ENCODE measurements at regions not wholly inside any gene's neighbourhood (a gene's known extent, or its start where the extent isn't known, plus 50 kb on each side); places are given as distances from the start of the nearest gene placed in this dataset.

DNA sequence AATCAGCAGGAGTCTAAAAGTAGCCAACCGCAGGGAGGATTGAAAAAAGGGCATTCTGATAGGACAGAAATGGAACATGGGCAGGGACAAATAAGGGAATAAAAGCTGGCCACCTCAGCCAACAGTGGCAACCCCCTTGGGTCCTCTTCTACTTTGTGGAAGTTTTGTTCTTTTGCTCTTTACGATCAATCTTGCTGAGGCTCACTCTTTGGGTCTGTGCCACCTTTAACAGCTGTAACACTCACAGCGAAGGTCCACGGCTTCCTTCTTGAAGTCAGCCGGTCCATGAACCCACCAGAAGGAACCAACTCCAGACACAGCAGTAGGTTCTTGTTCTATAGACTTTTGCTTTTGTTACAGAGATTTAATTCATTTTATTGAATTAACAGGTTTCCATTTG lies 285.4 kb upstream of the CDH20 start:
- H2AFZ ChIP-seq (ENCODE audit: low read length), result no peak overlapping the region
- no peak overlapping the region for H4K5ac ChIP-seq (ENCODE audit: insufficient read length, low read depth, low read length)
- H3K23ac ChIP-seq (ENCODE audit: insufficient read length, low read depth, low read length), result no peak overlapping the region
- Mint-ChIP-seq H3K36me3 (ENCODE audit: insufficient read depth in 1 of 3, low read depth in 3 of 3) (peaks cover 0 to 5% (median 4%) of the 10 kb centered on the region in 3 experiments; a peak in 5 of 7 replicates), H3K4me3 (no peak overlapping the region), H3K9me3 (peaks cover 7 to 15% of the 10 kb centered on the region in 2 experiments), H3K27me3 (ENCODE audit: low read depth) (no peaks in the 10 kb centered on the region), H3K27ac (no peak overlapping the region; a peak in 1 of 7 replicates), H3K4me1 (no peaks in the 10 kb centered on the region)
- H3K14ac ChIP-seq (ENCODE audit: insufficient read depth, low read length), result no peak overlapping the region
- H3K23me2 ChIP-seq (ENCODE audit: insufficient read length, low read depth, low read length, poor library complexity, severe bottlenecking), result no peaks in the 10 kb centered on the region
- no peak overlapping the region for H3K9ac ChIP-seq (ENCODE audit: extremely low read depth, insufficient read length, low read length)
- no peaks in the 10 kb centered on the region for H3K9me3 ChIP-seq (ENCODE audit: control insufficient read depth, low read depth, low read length)
- no peak overlapping the region for H3T11ph ChIP-seq (ENCODE audit: low read length)
- H3K4me1 ChIP-seq (ENCODE audit: insufficient read depth, low read length), result no peaks in the 10 kb centered on the region
- no peak overlapping the region for H3K27ac ChIP-seq (ENCODE audit: insufficient read length, low read depth, low read length)
- H4K91ac ChIP-seq (ENCODE audit: insufficient read length, low read depth, low read length), result no peak overlapping the region
- DNase-seq, result no peak
- no peak overlapping the region for H2BK20ac ChIP-seq (ENCODE audit: low read depth, low read length, poor library complexity, severe bottlenecking)
- H3K4ac ChIP-seq (ENCODE audit: low read depth, low read length), result no peak overlapping the region
- no peaks in the 10 kb centered on the region for H3K79me2 ChIP-seq (ENCODE audit: insufficient read depth, low read length)
- H4K8ac ChIP-seq (replicated peaks; ENCODE audit: insufficient read length, low read depth, low read length), result no peak overlapping the region
- H2BK12ac ChIP-seq (ENCODE audit: insufficient read length, low read depth, low read length), result no peak overlapping the region
- no CpG with 5 or more reads among the region's 5 CpGs for WGBS (ENCODE audit: extremely low coverage, insufficient read length, low lambda C conversion rate)
- H3K56ac ChIP-seq (ENCODE audit: insufficient read length, low read depth, low read length), result no peak overlapping the region
- H3K27me3 ChIP-seq (ENCODE audit: insufficient read depth, low read length), result no peaks in the 10 kb centered on the region
- no peak overlapping the region for H2AK5ac ChIP-seq (ENCODE audit: insufficient read length, low read length)
- H2BK120ac ChIP-seq (ENCODE audit: low read depth, low read length, poor library complexity, severe bottlenecking), result no peak overlapping the region
- no peak overlapping the region for H3K18ac ChIP-seq (ENCODE audit: insufficient read length, low read depth, low read length)
- H4K20me1 ChIP-seq (ENCODE audit: control insufficient read depth, insufficient read depth, insufficient read length), result no peaks in the 10 kb centered on the region
- H3K79me1 ChIP-seq (ENCODE audit: insufficient read depth, low read depth, low read length, poor library complexity, severe bottlenecking), result no peaks in the 10 kb centered on the region
- H3K4me2 ChIP-seq (ENCODE audit: insufficient read depth, insufficient read length, low read length), result no peak overlapping the region
- H2BK15ac ChIP-seq (ENCODE audit: low read depth, low read length), result no peak overlapping the region
- TF ChIP-seq, protein P1, sequence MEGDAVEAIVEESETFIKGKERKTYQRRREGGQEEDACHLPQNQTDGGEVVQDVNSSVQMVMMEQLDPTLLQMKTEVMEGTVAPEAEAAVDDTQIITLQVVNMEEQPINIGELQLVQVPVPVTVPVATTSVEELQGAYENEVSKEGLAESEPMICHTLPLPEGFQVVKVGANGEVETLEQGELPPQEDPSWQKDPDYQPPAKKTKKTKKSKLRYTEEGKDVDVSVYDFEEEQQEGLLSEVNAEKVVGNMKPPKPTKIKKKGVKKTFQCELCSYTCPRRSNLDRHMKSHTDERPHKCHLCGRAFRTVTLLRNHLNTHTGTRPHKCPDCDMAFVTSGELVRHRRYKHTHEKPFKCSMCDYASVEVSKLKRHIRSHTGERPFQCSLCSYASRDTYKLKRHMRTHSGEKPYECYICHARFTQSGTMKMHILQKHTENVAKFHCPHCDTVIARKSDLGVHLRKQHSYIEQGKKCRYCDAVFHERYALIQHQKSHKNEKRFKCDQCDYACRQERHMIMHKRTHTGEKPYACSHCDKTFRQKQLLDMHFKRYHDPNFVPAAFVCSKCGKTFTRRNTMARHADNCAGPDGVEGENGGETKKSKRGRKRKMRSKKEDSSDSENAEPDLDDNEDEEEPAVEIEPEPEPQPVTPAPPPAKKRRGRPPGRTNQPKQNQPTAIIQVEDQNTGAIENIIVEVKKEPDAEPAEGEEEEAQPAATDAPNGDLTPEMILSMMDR (conservative IDR thresholded peaks at IDR 0.05), result no peak
- H2BK5ac ChIP-seq (ENCODE audit: insufficient read length, low read length), result no peak overlapping the region
